Ammon's horn (tissue), 1 donor: ENCODE measurements at regions not wholly inside any gene's neighbourhood (a gene's known extent, or its start where the extent isn't known, plus 50 kb on each side); places are given as distances from the start of the nearest gene placed in this dataset.
"Not testable (repeated sequence)": the region's sequence is repeated elsewhere in the genome, so short reads cannot be mapped to it uniquely, and the experiment has no call there.

Experiments used
- DNase-seq: peaks from one replicate; pipeline ENCODE4 v3.0.0-alpha.2; 2016; ENCODE audit warnings: low spot score

GRCh38 chr1:91605566-91605965, 104.9 kb downstream of the CDC7 start:
- no peak for DNase-seq

GRCh38 chr1:91606546-91607078, 106.0 kb downstream of the CDC7 start:
- DNase-seq, result no peak

- DNase-seq, result not testable (repeated sequence)
Measured at GRCh38 chr1:91607686-91608085, 107.0 kb downstream of the CDC7 start.

- DNase-seq, result no peak
Measured at GRCh38 chr1:91608876-91609275, 108.2 kb downstream of the CDC7 start.

DNA sequence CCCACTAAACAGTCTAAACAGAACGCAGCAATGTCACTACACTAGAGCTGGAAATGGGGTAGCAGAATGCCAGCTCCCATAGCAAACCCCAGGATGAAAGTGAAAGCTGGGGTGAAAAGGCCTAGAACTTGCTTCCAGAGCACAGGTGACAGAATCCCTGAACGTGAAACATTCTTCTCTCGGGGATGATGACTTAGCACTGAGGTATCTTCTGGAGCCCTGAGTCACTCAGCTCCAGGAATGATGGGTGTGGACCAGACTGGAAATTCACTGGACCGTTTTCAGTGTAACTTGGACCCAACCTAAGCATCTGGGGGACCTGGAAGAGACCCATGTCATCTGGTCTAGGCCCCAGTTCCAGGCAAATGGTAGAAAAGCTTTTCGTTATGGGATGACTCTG, 108.9 kb downstream of the CDC7 start:
- no peak for DNase-seq

GRCh38 chr1:91610102-91610501, 109.5 kb downstream of the CDC7 start:
- no peak for DNase-seq

DNA sequence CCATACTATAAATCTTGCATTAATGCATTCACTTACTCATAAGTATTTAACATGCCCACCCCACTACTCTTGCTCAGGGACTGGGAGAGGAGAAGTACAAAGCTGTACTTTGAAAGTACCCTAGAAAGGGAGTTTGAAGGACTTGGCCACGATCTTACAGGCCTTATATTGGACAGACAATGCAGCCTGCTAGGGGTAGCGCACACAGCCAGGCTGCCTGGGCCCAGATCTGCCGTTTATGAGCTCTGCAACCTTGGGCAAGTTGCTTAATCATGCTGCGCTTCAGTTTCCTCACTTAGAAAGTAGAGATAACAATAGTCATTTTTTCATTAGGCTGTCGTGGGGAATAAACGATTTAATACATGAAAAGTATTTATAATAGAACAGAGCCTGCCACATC, 110.1 kb downstream of the CDC7 start:
- DNase-seq, result no peak

GRCh38 chr1:91611483-91611917, 110.8 kb downstream of the CDC7 start:
- DNase-seq, result no peak

- no peak for DNase-seq
Measured at GRCh38 chr1:91613595-91613994, 112.9 kb downstream of the CDC7 start.

DNA sequence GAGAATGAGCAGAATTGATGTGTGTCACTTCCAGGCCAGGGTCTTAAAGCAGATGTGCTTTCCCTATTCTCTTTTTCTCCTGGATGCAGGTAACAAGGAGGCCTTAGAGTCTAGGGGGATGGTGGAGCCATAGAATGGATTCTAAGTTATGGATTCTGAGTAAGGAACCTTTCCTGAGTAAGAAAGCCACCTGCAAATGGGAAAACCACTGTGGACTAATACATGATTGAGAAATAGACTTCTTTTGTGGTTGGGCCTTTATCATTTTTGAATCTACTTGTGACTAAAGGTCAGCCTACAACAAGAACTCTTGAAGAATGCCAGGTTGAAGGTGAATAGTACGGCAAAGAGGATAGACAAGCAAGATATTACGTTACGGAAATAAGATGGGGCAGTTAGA, 116.1 kb downstream of the CDC7 start:
- no peak for DNase-seq

DNA sequence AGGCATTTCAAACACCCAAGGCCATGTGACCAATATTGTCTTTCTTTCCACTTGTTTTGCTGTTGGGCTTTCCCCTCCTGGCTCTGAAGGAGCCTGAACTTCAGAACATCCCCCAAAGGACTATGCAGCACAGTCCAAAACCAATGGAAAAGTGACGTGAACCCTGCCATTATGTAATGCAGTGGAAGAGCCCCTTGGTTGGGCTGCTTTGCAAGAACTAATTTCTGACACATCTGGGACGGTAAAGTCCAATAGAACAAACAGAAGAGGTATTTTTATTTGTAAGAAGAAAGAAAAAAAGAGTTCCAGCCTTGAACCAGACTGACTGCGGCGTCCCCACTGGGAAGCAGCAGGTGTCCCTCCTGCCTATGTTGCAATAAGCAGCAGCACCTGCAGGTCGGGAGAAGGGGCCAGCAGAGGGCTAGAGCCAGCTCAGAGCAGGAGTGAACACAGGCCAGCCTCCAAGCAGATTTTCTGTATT, 116.7 kb downstream of the CDC7 start:
- no peak for DNase-seq

- DNase-seq, result peak; percentile 17
Measured at GRCh38 chr1:91619881-91620280, 119.2 kb downstream of the CDC7 start.

GRCh38 chr1:91621360-91621759, 120.7 kb downstream of the CDC7 start:
- DNase-seq, result no peak

GRCh38 chr1:91621907-91622306, 121.3 kb downstream of the CDC7 start:
- no peak for DNase-seq

GRCh38 chr1:91622616-91623015, 122.0 kb downstream of the CDC7 start:
- peak; percentile 76 for DNase-seq

DNA sequence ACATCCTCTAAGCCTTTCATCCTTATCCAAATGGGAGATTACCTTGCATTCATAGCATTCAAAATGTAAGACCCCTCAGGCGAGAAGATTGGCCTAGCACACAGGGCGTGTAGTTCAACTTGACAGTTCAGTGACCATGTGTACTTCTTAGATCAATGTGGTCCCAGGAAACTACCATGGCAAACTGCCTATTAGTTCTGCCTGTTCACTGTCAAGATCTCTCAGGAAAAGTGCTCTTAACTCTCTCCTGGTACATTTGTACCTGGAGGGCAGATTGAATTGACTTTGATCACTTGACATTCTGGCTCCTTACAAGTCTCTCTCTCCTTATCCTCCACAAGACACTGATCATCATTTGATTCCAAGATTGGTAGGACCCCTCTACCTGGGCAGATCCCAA, 122.4 kb downstream of the CDC7 start:
- DNase-seq, result no peak

DNA sequence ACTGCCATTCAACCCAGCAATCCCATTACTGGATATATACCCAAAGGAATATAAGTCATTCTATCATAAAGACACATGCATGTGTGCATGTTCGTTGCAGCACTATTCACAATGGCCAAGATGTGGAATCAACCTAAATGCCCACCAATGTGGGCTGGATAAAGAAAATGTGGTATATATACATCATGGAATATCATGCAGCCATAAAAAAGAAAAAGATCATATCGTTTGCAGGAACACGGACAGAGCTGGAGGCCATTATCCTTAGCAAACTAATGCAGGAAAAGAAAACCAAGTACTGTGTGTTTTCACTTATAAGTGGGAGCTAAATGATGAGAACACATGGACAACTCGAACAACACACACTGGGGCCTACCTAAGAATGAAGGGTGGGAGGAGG, 123.7 kb downstream of the CDC7 start:
- no peak for DNase-seq
